HepG2 (cell line): ENCODE measurements at regions not wholly inside any gene's neighbourhood (a gene's known extent, or its start where the extent isn't known, plus 50 kb on each side); places are given as distances from the start of the nearest gene placed in this dataset.

Experiments used
- BHLHE40 ChIP-seq: IDR thresholded peaks from 2 replicates; pipeline ENCODE4 v1.6.1; 2011; ENCODE audit warnings: low read length, improper control_type of control experiment
- BRF2 ChIP-seq: sonication (generic); formaldehyde crosslinking; IDR thresholded peaks from 2 replicates; pipeline ENCODE4 v1.8.1; 2022; ENCODE audit warnings: mild to moderate bottlenecking, missing genetic modification reagents
- CTCF ChIP-seq: sonication (generic); formaldehyde crosslinking; IDR thresholded peaks from 2 replicates; pipeline ENCODE4 v1.5.0; 2020; ENCODE audit warnings: mild to moderate bottlenecking, missing genetic modification reagents, moderate library complexity
- ETV5 ChIP-seq: IDR thresholded peaks from 2 replicates; pipeline ENCODE4 v1.6.1; 2018; ENCODE audit warnings: missing biosample characterization, missing genetic modification reagents, inconsistent platforms, borderline replicate concordance
- FOXM1 ChIP-seq: sonication (generic); formaldehyde crosslinking; IDR thresholded peaks from 2 replicates; pipeline ENCODE4 v1.5.0; 2020; ENCODE audit warnings: missing genetic modification reagents
- JUND ChIP-seq: sonication (generic); formaldehyde crosslinking; IDR thresholded peaks from 2 replicates; pipeline ENCODE4 v1.8.0; 2022; ENCODE audit warnings: mild to moderate bottlenecking, missing genetic modification reagents
- MAFK ChIP-seq, 2 experiments: IDR thresholded peaks in 1 of 2; conservative IDR thresholded peaks in 1 of 2; 2 replicates each; pipeline ENCODE4 v1.6.1; 2011; ENCODE audit warnings: improper control_type of control experiment in 2 of 2, low read length in 2 of 2
- POLR2A ChIP-seq, 2 experiments: IDR thresholded peaks; 2 replicates each; pipeline ENCODE4 v1.6.1; 2011; ENCODE audit warnings: low read depth in 2 of 2, low read length in 2 of 2, mild to moderate bottlenecking in 1 of 2, moderate library complexity in 1 of 2; ENCODE audit not compliant: insufficient read depth in 1 of 2
- SMC3 ChIP-seq: IDR thresholded peaks from 2 replicates; pipeline ENCODE4 v1.6.1; 2011; ENCODE audit warnings: low read length, improper control_type of control experiment
- ZNF121 ChIP-seq: sonication (generic); formaldehyde crosslinking; IDR thresholded peaks from 2 replicates; pipeline ENCODE4 v1.5.0; 2020; ENCODE audit warnings: mild to moderate bottlenecking, missing genetic modification reagents
- ZNF24 ChIP-seq: fragments of 450-650 bp; IDR thresholded peaks from 2 replicates; pipeline ENCODE4 v1.6.1; 2017; ENCODE audit warnings: antibody characterized with exemption, mild to moderate bottlenecking
- ZNF614 ChIP-seq: IDR thresholded peaks from 2 replicates; pipeline ENCODE4 v1.6.1; 2018; ENCODE audit warnings: missing biosample characterization, missing genetic modification reagents, inconsistent platforms, borderline replicate concordance
- ZSCAN12 ChIP-seq: sonication (generic); formaldehyde crosslinking; IDR thresholded peaks from 2 replicates; pipeline ENCODE4 v1.9.0; 2021; ENCODE audit warnings: mild to moderate bottlenecking, missing genetic modification reagents

GRCh38 chr4:154982187-154983047 is 201.3 kb downstream of the RBM46 start:
- no peak for TF ChIP-seq MAFK (conservative IDR thresholded peaks at IDR 0.05 in 1 of 2, IDR thresholded peaks at IDR 0.05 in 1 of 2; ENCODE audit: low read length in 2 of 2)
- TF ChIP-seq FOXM1 (CRISPR knock-in tag) = no peak
- peak; percentile 81 for TF ChIP-seq SMC3
- no peak for TF ChIP-seq ZNF614
- TF ChIP-seq JUND = no peak
- no peak for TF ChIP-seq ZNF121 (CRISPR knock-in tag)
- no peak for TF ChIP-seq ETV5 (CRISPR knock-in tag)
- no peak for TF ChIP-seq BHLHE40
- peak; percentile 83 for TF ChIP-seq CTCF
- TF ChIP-seq ZSCAN12 (CRISPR knock-in tag) = no peak
- TF ChIP-seq POLR2A (IDR thresholded peaks at IDR 0.05; ENCODE audit: insufficient read depth in 1 of 2, low read depth in 2 of 2, low read length in 2 of 2) = no peak
- no peak for TF ChIP-seq BRF2 (CRISPR knock-in tag)
- no peak for TF ChIP-seq ZNF24
